ENCODE measurements at regions not wholly inside any gene's neighbourhood (a gene's known extent, or its start where the extent isn't known, plus 50 kb on each side); places are given as distances from the start of the nearest gene placed in this dataset.

DNA sequence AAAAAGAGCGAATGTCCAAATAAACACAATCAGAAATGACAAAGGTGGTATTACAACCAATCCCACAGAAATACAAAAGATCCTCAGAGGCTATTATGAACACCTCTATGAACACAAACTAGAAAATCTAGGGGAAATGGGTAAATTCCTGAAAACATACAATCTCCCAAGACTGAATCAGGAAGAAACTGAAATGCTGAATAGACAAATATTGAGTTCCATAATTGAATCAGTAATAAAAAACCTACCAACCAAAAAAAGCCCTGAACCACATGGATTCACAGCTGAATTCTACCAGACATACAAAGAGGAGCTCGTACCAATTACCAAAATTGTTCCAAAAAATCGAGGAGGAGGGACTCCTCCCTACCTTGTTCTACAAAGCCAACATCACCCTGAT is 56.1 kb upstream of the ZNF800 start:
- TF ChIP-seq RFX5 (IDR thresholded peaks at IDR 0.05) (no peak), POLR2A (IDR thresholded peaks at IDR 0.05; ENCODE audit: low read length) (no peak), EP300 (IDR thresholded peaks at IDR 0.05) (no peak), ZFP36 (IDR thresholded peaks at IDR 0.05; ENCODE audit: borderline replicate concordance, partially characterized antibody) (no peak), POLR2AphosphoS2 (conservative IDR thresholded peaks at IDR 0.05; ENCODE audit: low read length) (no peak), BHLHE40 (IDR thresholded peaks at IDR 0.05; ENCODE audit: low read depth, low read length) (no peak), MAZ (IDR thresholded peaks at IDR 0.05; ENCODE audit: borderline replicate concordance, low read depth, low read length) (no peak), JUN (IDR thresholded peaks at IDR 0.05) (no peak), FOXS1 (CRISPR knock-in tag; IDR thresholded peaks at IDR 0.05) (no peak), RAD21 (conservative IDR thresholded peaks at IDR 0.05 in 1 of 2, IDR thresholded peaks at IDR 0.05 in 1 of 2) (no peak)
- TF ChIP-seq, protein P1, sequence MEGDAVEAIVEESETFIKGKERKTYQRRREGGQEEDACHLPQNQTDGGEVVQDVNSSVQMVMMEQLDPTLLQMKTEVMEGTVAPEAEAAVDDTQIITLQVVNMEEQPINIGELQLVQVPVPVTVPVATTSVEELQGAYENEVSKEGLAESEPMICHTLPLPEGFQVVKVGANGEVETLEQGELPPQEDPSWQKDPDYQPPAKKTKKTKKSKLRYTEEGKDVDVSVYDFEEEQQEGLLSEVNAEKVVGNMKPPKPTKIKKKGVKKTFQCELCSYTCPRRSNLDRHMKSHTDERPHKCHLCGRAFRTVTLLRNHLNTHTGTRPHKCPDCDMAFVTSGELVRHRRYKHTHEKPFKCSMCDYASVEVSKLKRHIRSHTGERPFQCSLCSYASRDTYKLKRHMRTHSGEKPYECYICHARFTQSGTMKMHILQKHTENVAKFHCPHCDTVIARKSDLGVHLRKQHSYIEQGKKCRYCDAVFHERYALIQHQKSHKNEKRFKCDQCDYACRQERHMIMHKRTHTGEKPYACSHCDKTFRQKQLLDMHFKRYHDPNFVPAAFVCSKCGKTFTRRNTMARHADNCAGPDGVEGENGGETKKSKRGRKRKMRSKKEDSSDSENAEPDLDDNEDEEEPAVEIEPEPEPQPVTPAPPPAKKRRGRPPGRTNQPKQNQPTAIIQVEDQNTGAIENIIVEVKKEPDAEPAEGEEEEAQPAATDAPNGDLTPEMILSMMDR (IDR thresholded peaks at IDR 0.05) = no peak
- TF ChIP-seq, protein P2, sequence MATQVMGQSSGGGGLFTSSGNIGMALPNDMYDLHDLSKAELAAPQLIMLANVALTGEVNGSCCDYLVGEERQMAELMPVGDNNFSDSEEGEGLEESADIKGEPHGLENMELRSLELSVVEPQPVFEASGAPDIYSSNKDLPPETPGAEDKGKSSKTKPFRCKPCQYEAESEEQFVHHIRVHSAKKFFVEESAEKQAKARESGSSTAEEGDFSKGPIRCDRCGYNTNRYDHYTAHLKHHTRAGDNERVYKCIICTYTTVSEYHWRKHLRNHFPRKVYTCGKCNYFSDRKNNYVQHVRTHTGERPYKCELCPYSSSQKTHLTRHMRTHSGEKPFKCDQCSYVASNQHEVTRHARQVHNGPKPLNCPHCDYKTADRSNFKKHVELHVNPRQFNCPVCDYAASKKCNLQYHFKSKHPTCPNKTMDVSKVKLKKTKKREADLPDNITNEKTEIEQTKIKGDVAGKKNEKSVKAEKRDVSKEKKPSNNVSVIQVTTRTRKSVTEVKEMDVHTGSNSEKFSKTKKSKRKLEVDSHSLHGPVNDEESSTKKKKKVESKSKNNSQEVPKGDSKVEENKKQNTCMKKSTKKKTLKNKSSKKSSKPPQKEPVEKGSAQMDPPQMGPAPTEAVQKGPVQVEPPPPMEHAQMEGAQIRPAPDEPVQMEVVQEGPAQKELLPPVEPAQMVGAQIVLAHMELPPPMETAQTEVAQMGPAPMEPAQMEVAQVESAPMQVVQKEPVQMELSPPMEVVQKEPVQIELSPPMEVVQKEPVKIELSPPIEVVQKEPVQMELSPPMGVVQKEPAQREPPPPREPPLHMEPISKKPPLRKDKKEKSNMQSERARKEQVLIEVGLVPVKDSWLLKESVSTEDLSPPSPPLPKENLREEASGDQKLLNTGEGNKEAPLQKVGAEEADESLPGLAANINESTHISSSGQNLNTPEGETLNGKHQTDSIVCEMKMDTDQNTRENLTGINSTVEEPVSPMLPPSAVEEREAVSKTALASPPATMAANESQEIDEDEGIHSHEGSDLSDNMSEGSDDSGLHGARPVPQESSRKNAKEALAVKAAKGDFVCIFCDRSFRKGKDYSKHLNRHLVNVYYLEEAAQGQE (IDR thresholded peaks at IDR 0.05) = no peak

Data from A549 (cell line).